WTC11 (cell line): ENCODE measurements at regions not wholly inside any gene's neighbourhood (a gene's known extent, or its start where the extent isn't known, plus 50 kb on each side); places are given as distances from the start of the nearest gene placed in this dataset.

ENCODE experiments used
- ATAC-seq: fragments of 200-7000 bp; cut with Tn5 transposase; 2 replicates; pipeline ENCODE4 v1.10.0; 2021; ENCODE audit warnings: mild to moderate bottlenecking, moderate library complexity
- CTCF ChIA-PET: fragments of 300-600 bp; sonication (Branson Sonifier 250); formaldehyde crosslinking; loops from one replicate; lab custom pipeline; 2021; ENCODE audit warnings: antibody characterized with exemption; lab: Charles Lee
- POLR2A ChIA-PET: fragments of 350-600 bp; sonication (Branson Sonifier 250); formaldehyde crosslinking; loops from one replicate; lab custom pipeline; 2021; ENCODE audit warnings: antibody characterized with exemption; lab: Charles Lee
- DNase-seq: peaks from one replicate; pipeline ENCODE4 v3.0.0; 2021; ENCODE audit warnings: low spot score
- H3K27ac Mint-ChIP-seq: 2 replicates; pipeline ENCODE4 v1.8.0; 2021; ENCODE audit warnings: mixed read lengths
- H3K27me3 Mint-ChIP-seq: 2 replicates; pipeline ENCODE4 v1.8.0; 2021; ENCODE audit warnings: low read depth, mild to moderate bottlenecking, moderate library complexity, mixed read lengths
- H3K36me3 Mint-ChIP-seq: 2 replicates; pipeline ENCODE4 v1.8.0; 2021; ENCODE audit warnings: mixed read lengths
- H3K4me1 Mint-ChIP-seq: 2 replicates; pipeline ENCODE4 v1.8.0; 2022; ENCODE audit warnings: mixed read lengths
- H3K4me3 Mint-ChIP-seq: 2 replicates; pipeline ENCODE4 v1.8.0; 2021; ENCODE audit warnings: mild to moderate bottlenecking, moderate library complexity, mixed read lengths
- H3K9me3 Mint-ChIP-seq: 2 replicates; pipeline ENCODE4 v1.8.0; 2021; ENCODE audit warnings: mixed read lengths
- CREB1 ChIP-seq: sonication (generic); formaldehyde crosslinking; IDR thresholded peaks from 2 replicates; pipeline ENCODE4 v1.8.0; 2023; ENCODE audit warnings: mild to moderate bottlenecking, missing genetic modification reagents
- CREM ChIP-seq: sonication (generic); formaldehyde crosslinking; IDR thresholded peaks from 2 replicates; pipeline ENCODE4 v1.8.1; 2022; ENCODE audit warnings: mild to moderate bottlenecking, missing genetic modification reagents, moderate library complexity
- E2F1 ChIP-seq: sonication (generic); formaldehyde crosslinking; IDR thresholded peaks from 2 replicates; pipeline ENCODE4 v1.8.0; 2022; ENCODE audit warnings: mild to moderate bottlenecking, missing genetic modification reagents
- ETV6 ChIP-seq: sonication (generic); formaldehyde crosslinking; IDR thresholded peaks from 2 replicates; pipeline ENCODE4 v1.8.1; 2022; ENCODE audit warnings: mild to moderate bottlenecking, missing genetic modification reagents
- FOXJ3 ChIP-seq: sonication (generic); formaldehyde crosslinking; IDR thresholded peaks from 2 replicates; pipeline ENCODE4 v1.9.0; 2021; ENCODE audit warnings: missing genetic modification reagents, mild to moderate bottlenecking, borderline replicate concordance
- FOXP1 ChIP-seq: sonication (generic); formaldehyde crosslinking; IDR thresholded peaks from 2 replicates; pipeline ENCODE4 v1.8.0; 2022; ENCODE audit warnings: missing genetic modification reagents, mild to moderate bottlenecking, moderate library complexity, borderline replicate concordance
- GRHL2 ChIP-seq: fragments of 250-450 bp; sonication (Bioruptor Pico); IDR thresholded peaks from 2 replicates; pipeline ENCODE4 v1.8.0; 2022; ENCODE audit warnings: mild to moderate bottlenecking, moderate library complexity; ENCODE audit not compliant: insufficient replicate concordance, severe bottlenecking
- IRF1 ChIP-seq: sonication (generic); formaldehyde crosslinking; IDR thresholded peaks from 2 replicates; pipeline ENCODE4 v1.8.0; 2023; ENCODE audit warnings: missing genetic modification reagents
- IRF2 ChIP-seq: sonication (generic); formaldehyde crosslinking; IDR thresholded peaks from 2 replicates; pipeline ENCODE4 v1.8.0; 2022; ENCODE audit warnings: low read depth, missing genetic modification reagents, borderline replicate concordance
- MLX ChIP-seq: sonication (generic); formaldehyde crosslinking; IDR thresholded peaks from 2 replicates; pipeline ENCODE4 v1.8.1; 2023; ENCODE audit warnings: mild to moderate bottlenecking, missing genetic modification reagents, moderate library complexity
- MXD4 ChIP-seq: fragments of 250-450 bp; sonication (Bioruptor Pico); IDR thresholded peaks from 2 replicates; pipeline ENCODE4 v1.8.0; 2021; ENCODE audit warnings: mild to moderate bottlenecking, moderate library complexity, borderline replicate concordance
- MYBL2 ChIP-seq: sonication (generic); formaldehyde crosslinking; IDR thresholded peaks from 2 replicates; pipeline ENCODE4 v1.8.1; 2023; ENCODE audit warnings: mild to moderate bottlenecking, moderate library complexity, missing genetic modification reagents
- PRDM15 ChIP-seq: sonication (generic); formaldehyde crosslinking; IDR thresholded peaks from 2 replicates; pipeline ENCODE4 v1.8.0; 2022; ENCODE audit warnings: missing genetic modification reagents
- RELA ChIP-seq: sonication (generic); formaldehyde crosslinking; IDR thresholded peaks from 2 replicates; pipeline ENCODE4 v1.8.1; 2022; ENCODE audit warnings: missing genetic modification reagents, mild to moderate bottlenecking, borderline replicate concordance
- SMAD4 ChIP-seq: sonication (generic); formaldehyde crosslinking; IDR thresholded peaks from 2 replicates; pipeline ENCODE4 v1.8.0; 2022; ENCODE audit warnings: mild to moderate bottlenecking, missing genetic modification reagents
- STAT6 ChIP-seq: sonication (generic); formaldehyde crosslinking; conservative IDR thresholded peaks from 2 replicates; pipeline ENCODE4 v1.8.1; 2023; ENCODE audit warnings: mild to moderate bottlenecking, low read depth, missing genetic modification reagents, moderate library complexity
- TCF7 ChIP-seq: sonication (generic); formaldehyde crosslinking; IDR thresholded peaks from 2 replicates; pipeline ENCODE4 v1.8.0; 2022; ENCODE audit warnings: mild to moderate bottlenecking, low read depth, missing genetic modification reagents, moderate library complexity
- USF2 ChIP-seq: sonication (generic); formaldehyde crosslinking; IDR thresholded peaks from 2 replicates; pipeline ENCODE4 v1.8.1; 2023; ENCODE audit warnings: mild to moderate bottlenecking, missing genetic modification reagents, moderate library complexity
- ZNF121 ChIP-seq: sonication (generic); formaldehyde crosslinking; IDR thresholded peaks from 2 replicates; pipeline ENCODE4 v1.8.0; 2023; ENCODE audit warnings: missing genetic modification reagents
- ZNF138 ChIP-seq: sonication (generic); formaldehyde crosslinking; conservative IDR thresholded peaks from 2 replicates; pipeline ENCODE4 v1.8.1; 2022; ENCODE audit warnings: mild to moderate bottlenecking, moderate library complexity, missing genetic modification reagents
- ZNF232 ChIP-seq: sonication (generic); formaldehyde crosslinking; IDR thresholded peaks from 2 replicates; pipeline ENCODE4 v1.8.0; 2022; ENCODE audit warnings: mild to moderate bottlenecking, missing genetic modification reagents
- ZNF671 ChIP-seq: fragments of 250-450 bp; sonication (Bioruptor Pico); IDR thresholded peaks from 2 replicates; pipeline ENCODE4 v1.8.0; 2021; ENCODE audit warnings: mild to moderate bottlenecking
- ZSCAN18 ChIP-seq: fragments of 250-450 bp; sonication (Bioruptor Pico); IDR thresholded peaks from 2 replicates; pipeline ENCODE4 v2.1.2; 2022; ENCODE audit warnings: mild to moderate bottlenecking, moderate library complexity

GRCh38 chr13:37403776-37404527 lies 194.6 kb downstream of the POSTN start:
- Mint-ChIP-seq H3K4me1 (no peaks in the 10 kb centered on the region), H3K9me3 (peaks cover 13% of the 10 kb centered on the region), H3K4me3 (no peak overlapping the region), H3K36me3 (no peaks in the 10 kb centered on the region), H3K27me3 (no peaks in the 10 kb centered on the region), H3K27ac (no peak overlapping the region)
- TF ChIP-seq IRF2 (CRISPR knock-in tag) = no peak
- no peak for TF ChIP-seq ZNF121 (CRISPR knock-in tag)
- no peak for TF ChIP-seq MLX (CRISPR knock-in tag)
- TF ChIP-seq MXD4 (CRISPR knock-in tag) = no peak
- TF ChIP-seq USF2 (CRISPR knock-in tag) = no peak
- TF ChIP-seq E2F1 (CRISPR knock-in tag) = no peak
- no peak for TF ChIP-seq ZNF232
- TF ChIP-seq CREM = no peak
- no peak for TF ChIP-seq SMAD4
- no peak for TF ChIP-seq ZSCAN18 (CRISPR knock-in tag)
- TF ChIP-seq ZNF138 = no peak
- CTCF ChIA-PET = interaction anchor here (1.2 kb wide), 1 partner anchor 24 kb away, joined by 3 read pairs; no protein-coding TSS in a partner anchor
- no peak for DNase-seq
- POLR2A ChIA-PET = no interaction called here
- ATAC-seq = no peak

- no peak overlapping the region for H3K4me3 Mint-ChIP-seq
- TF ChIP-seq RELA (CRISPR knock-in tag) (no peak), ETV6 (CRISPR knock-in tag) (no peak), FOXJ3 (CRISPR knock-in tag) (no peak), ZNF671 (CRISPR knock-in tag) (no peak), GRHL2 (no peak), IRF1 (no peak), ZNF232 (no peak), CREB1 (CRISPR knock-in tag) (no peak), MYBL2 (CRISPR knock-in tag) (no peak), USF2 (CRISPR knock-in tag) (no peak), STAT6 (no peak), TCF7 (CRISPR knock-in tag) (no peak), FOXP1 (CRISPR knock-in tag) (no peak), PRDM15 (CRISPR knock-in tag) (no peak)
These were observed 196.8 kb downstream of the POSTN start for GRCh38 chr13:37401721-37402120.

More at GRCh38 chr13:37401721-37402120, 196.8 kb downstream of the POSTN start:
- H3K27ac Mint-ChIP-seq = no peak overlapping the region
- POLR2A ChIA-PET = no interaction called here
- H3K27me3 Mint-ChIP-seq = no peaks in the 10 kb centered on the region
- ATAC-seq (no peak), DNase-seq (no peak)
- H3K4me1 Mint-ChIP-seq = no peaks in the 10 kb centered on the region
- no peaks in the 10 kb centered on the region for H3K36me3 Mint-ChIP-seq
- CTCF ChIA-PET = no interaction called here
- peaks cover 16% of the 10 kb centered on the region for H3K9me3 Mint-ChIP-seq
